Spinal cord (tissue), 9 donors: ENCODE measurements at regions not wholly inside any gene's neighbourhood (a gene's known extent, or its start where the extent isn't known, plus 50 kb on each side); places are given as distances from the start of the nearest gene placed in this dataset.

Experiments
- DNase-seq, 6 donors: peaks; one replicate each; pipeline versions ENCODE4 v3.0.0 to v3.0.0-alpha.2; 2013 to 2015; ENCODE audit warnings: low spot score in 6 of 6, low read depth in 4 of 6
- H3K27ac ChIP-seq: one replicate; pipeline ENCODE4 v1.5.1; 2013; ENCODE audit warnings: low read depth, low read length, control low read depth
- H3K27me3 ChIP-seq: one replicate; pipeline ENCODE4 v1.6.1; 2013; ENCODE audit warnings: low read length; ENCODE audit not compliant: control insufficient read depth, insufficient read depth
- H3K36me3 ChIP-seq: one replicate; pipeline ENCODE4 v1.6.1; 2013; ENCODE audit warnings: low read length; ENCODE audit not compliant: control insufficient read depth, insufficient read depth
- H3K4me1 ChIP-seq: one replicate; pipeline ENCODE4 v1.6.1; 2013; ENCODE audit warnings: low read length; ENCODE audit not compliant: control insufficient read depth, insufficient read depth
- H3K4me3 ChIP-seq: one replicate; pipeline ENCODE4 v1.5.1; 2013; ENCODE audit warnings: low read depth, low read length, control low read depth
- H3K9me3 ChIP-seq: one replicate; pipeline ENCODE4 v1.6.1; 2013; ENCODE audit warnings: low read length; ENCODE audit not compliant: control insufficient read depth, insufficient read depth
- WGBS: methylation state at CpG from one replicate; pipeline ENCODE4 v1.1.5; 2013; ENCODE audit warnings: missing lambda C conversion rate; ENCODE audit not compliant: insufficient coverage; 5-methylcytosine and 5-hydroxymethylcytosine counted together
- donor health status: healthy.

GRCh38 chr18:26771524-26771923, 94.0 kb downstream of the AQP4 start:
- Histone ChIP-seq H3K4me3 (no peak overlapping the region), H3K9me3 (no peaks in the 10 kb centered on the region), H3K36me3 (no peaks in the 10 kb centered on the region), H3K27me3 (no peaks in the 10 kb centered on the region), H3K27ac (no peak overlapping the region), H3K4me1 (no peaks in the 10 kb centered on the region)
- DNase-seq = peak in 1 of 6 donors; percentile 11
- 17% methylated on average over 1 of the region's 1 CpG for WGBS

- H3K36me3 ChIP-seq = no peaks in the 10 kb centered on the region
These were observed 97.1 kb downstream of the AQP4 start for GRCh38 chr18:26768385-26768784.

GRCh38 chr18:26765498-26765897, 100.0 kb downstream of the AQP4 start:
- Histone ChIP-seq H3K9me3 (no peaks in the 10 kb centered on the region), H3K4me3 (no peak overlapping the region), H3K4me1 (no peaks in the 10 kb centered on the region), H3K36me3 (no peaks in the 10 kb centered on the region), H3K27me3 (no peaks in the 10 kb centered on the region), H3K27ac (no peak overlapping the region)
- DNase-seq = no peak
- WGBS = no CpG with 5 or more reads among the region's 2 CpGs

More at GRCh38 chr18:26768385-26768784, 97.1 kb downstream of the AQP4 start:
- no peak for DNase-seq
- Histone ChIP-seq H3K27ac (no peak overlapping the region), H3K4me1 (no peaks in the 10 kb centered on the region), H3K9me3 (no peaks in the 10 kb centered on the region), H3K4me3 (no peak overlapping the region), H3K27me3 (no peaks in the 10 kb centered on the region)
- 70% methylated on average over 3 of the region's 7 CpGs for WGBS

- Histone ChIP-seq H3K27ac (no peak overlapping the region), H3K36me3 (no peaks in the 10 kb centered on the region), H3K4me1 (no peaks in the 10 kb centered on the region), H3K9me3 (no peaks in the 10 kb centered on the region), H3K4me3 (no peak overlapping the region), H3K27me3 (no peaks in the 10 kb centered on the region)
- no peak for DNase-seq
These were observed 100.9 kb downstream of the AQP4 start for GRCh38 chr18:26764586-26764985.

GRCh38 chr18:26764177-26764576, 101.3 kb downstream of the AQP4 start:
- DNase-seq = no peak
- Histone ChIP-seq H3K4me1 (no peaks in the 10 kb centered on the region), H3K27ac (no peak overlapping the region), H3K27me3 (no peaks in the 10 kb centered on the region), H3K4me3 (no peak overlapping the region), H3K9me3 (no peaks in the 10 kb centered on the region), H3K36me3 (no peaks in the 10 kb centered on the region)
- 90% methylated on average over 1 of the region's 1 CpG for WGBS

GRCh38 chr18:26763446-26764110, 101.9 kb downstream of the AQP4 start:
- no peak overlapping the region for H3K4me3 ChIP-seq
- H3K36me3 ChIP-seq = no peaks in the 10 kb centered on the region
- 58% methylated on average over 4 of the region's 6 CpGs for WGBS
- H3K9me3 ChIP-seq = no peaks in the 10 kb centered on the region
- no peak overlapping the region for H3K27ac ChIP-seq
- H3K4me1 ChIP-seq = no peaks in the 10 kb centered on the region
- H3K27me3 ChIP-seq = no peaks in the 10 kb centered on the region
- DNase-seq = no peak

- 17% methylated on average over 2 of the region's 4 CpGs for WGBS
- DNase-seq = peak in 1 of 6 donors; percentile 66
- Histone ChIP-seq H3K27me3 (no peaks in the 10 kb centered on the region), H3K4me1 (no peaks in the 10 kb centered on the region), H3K9me3 (no peaks in the 10 kb centered on the region), H3K27ac (no peak overlapping the region), H3K4me3 (no peak overlapping the region), H3K36me3 (no peaks in the 10 kb centered on the region)
These were observed 108.1 kb downstream of the AQP4 start for GRCh38 chr18:26757263-26758019.

- WGBS = no CpG with 5 or more reads among the region's 2 CpGs
These were observed 109.0 kb downstream of the AQP4 start for GRCh38 chr18:26756556-26756955.

GRCh38 chr18:26746826-26747475, 118.6 kb downstream of the AQP4 start:
- DNase-seq = no peak

More at GRCh38 chr18:26756556-26756955, 109.0 kb downstream of the AQP4 start:
- H3K27me3 ChIP-seq = no peaks in the 10 kb centered on the region
- peaks cover 4% of the 10 kb centered on the region for H3K4me1 ChIP-seq
- no peaks in the 10 kb centered on the region for H3K36me3 ChIP-seq
- H3K9me3 ChIP-seq = no peaks in the 10 kb centered on the region
- H3K4me3 ChIP-seq = no peak overlapping the region
- DNase-seq = no peak
- no peak overlapping the region for H3K27ac ChIP-seq

More at GRCh38 chr18:26746826-26747475, 118.6 kb downstream of the AQP4 start:
- H3K4me3 ChIP-seq = no peak overlapping the region
- H3K9me3 ChIP-seq = no peaks in the 10 kb centered on the region
- peaks cover 6% of the 10 kb centered on the region for H3K4me1 ChIP-seq
- no peaks in the 10 kb centered on the region for H3K27me3 ChIP-seq
- H3K27ac ChIP-seq = no peak overlapping the region
- 55% methylated on average over 2 of the region's 10 CpGs for WGBS
- no peaks in the 10 kb centered on the region for H3K36me3 ChIP-seq
